HUES64 (cell line): ENCODE measurements at regions not wholly inside any gene's neighbourhood (a gene's known extent, or its start where the extent isn't known, plus 50 kb on each side); places are given as distances from the start of the nearest gene placed in this dataset.

Source experiments
- H3K27ac ChIP-seq: 2 replicates; pipeline ENCODE4 v1.7.0; 2013; ENCODE audit warnings: low read depth, low read length, inconsistent platforms
- H3K27me3 ChIP-seq: 2 replicates; pipeline ENCODE4 v1.6.1; 2013; ENCODE audit warnings: mild to moderate bottlenecking, low read length; ENCODE audit not compliant: insufficient read depth
- H3K36me3 ChIP-seq: 2 replicates; pipeline ENCODE4 v1.6.1; 2013; ENCODE audit warnings: mild to moderate bottlenecking, low read length; ENCODE audit not compliant: insufficient read depth
- H3K4me1 ChIP-seq: 2 replicates; pipeline ENCODE4 v1.6.1; 2013; ENCODE audit warnings: mild to moderate bottlenecking, low read length, moderate library complexity; ENCODE audit not compliant: insufficient read depth
- H3K4me3 ChIP-seq: 2 replicates; pipeline ENCODE4 v1.5.1; 2013; ENCODE audit warnings: mild to moderate bottlenecking, low read length, moderate library complexity
- H3K9ac ChIP-seq: 2 replicates; pipeline ENCODE4 v1.6.1; 2013; ENCODE audit warnings: mild to moderate bottlenecking, low read depth, low read length
- H3K9me3 ChIP-seq: 2 replicates; pipeline ENCODE4 v1.6.1; 2013; ENCODE audit warnings: low read depth, low read length; ENCODE audit not compliant: insufficient read depth
- WGBS: fragments of 150-250, 120-280 bp; methylation state at CpG from one replicate; pipeline ENCODE4 v1.1.7; 2013; ENCODE audit warnings: missing lambda C conversion rate; 5-methylcytosine and 5-hydroxymethylcytosine counted together

DNA sequence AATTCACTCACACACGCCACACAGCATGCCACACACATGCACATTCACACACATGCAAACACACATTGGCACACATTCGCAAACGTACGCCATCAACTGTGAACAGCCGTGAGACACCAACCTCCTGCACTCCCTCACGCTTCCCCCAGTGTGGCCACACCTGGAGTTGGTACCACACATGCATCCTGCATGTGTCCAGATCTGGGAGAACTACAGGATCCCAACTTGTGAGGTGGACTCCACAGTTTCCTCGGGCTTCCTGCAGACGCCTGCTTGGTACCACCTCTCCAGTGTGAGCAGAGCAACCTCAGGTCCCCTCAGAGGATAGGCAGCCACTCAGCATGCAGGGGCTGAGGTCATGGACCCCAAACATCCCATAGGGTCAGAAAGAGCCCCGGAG is 239.0 kb downstream of the EIPR1 start:
- Histone ChIP-seq H3K9me3 (peaks cover 6% of the 10 kb centered on the region), H3K4me3 (no peak overlapping the region), H3K4me1 (peaks cover 3% of the 10 kb centered on the region; the same call in 1 of the 2 replicates), H3K9ac (no peak overlapping the region), H3K36me3 (no peaks in the 10 kb centered on the region), H3K27ac (no peak overlapping the region), H3K27me3 (no peaks in the 10 kb centered on the region)
- WGBS: 96% methylated on average over 9 of the region's 9 CpGs

DNA sequence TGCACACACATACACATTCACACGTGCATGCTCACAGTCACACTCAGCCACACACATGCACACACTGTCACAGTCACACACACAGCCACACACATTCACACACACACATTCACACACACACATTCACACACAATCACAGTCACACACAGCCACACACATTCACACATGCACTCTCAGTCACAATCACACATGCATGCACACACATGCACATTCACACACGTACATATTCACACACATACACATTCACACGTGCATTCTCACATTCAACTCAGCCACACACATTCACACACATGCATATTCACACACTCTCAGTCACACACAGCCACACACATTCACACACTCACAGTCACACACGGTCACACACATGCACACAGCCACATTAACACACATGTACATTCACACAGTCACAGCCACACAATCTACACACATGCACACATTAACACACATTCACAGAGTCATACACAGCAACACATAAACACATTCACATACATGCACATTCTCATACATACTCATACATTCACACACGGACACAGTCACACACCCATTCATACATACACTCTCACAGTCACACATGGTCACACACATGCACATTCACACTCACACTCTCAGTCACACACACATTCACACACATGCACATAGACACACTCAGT is 239.8 kb downstream of the EIPR1 start:
- WGBS: 91% methylated on average over 5 of the region's 5 CpGs
- H3K9ac ChIP-seq: no peak overlapping the region
- no peaks in the 10 kb centered on the region for H3K36me3 ChIP-seq

GRCh38 chr2:3135676-3136075 is 241.9 kb downstream of the EIPR1 start:
- 98% methylated on average over 4 of the region's 5 CpGs for WGBS

More for the DNA sequence above, 239.8 kb downstream of the EIPR1 start:
- Histone ChIP-seq H3K27ac (no peak overlapping the region), H3K27me3 (no peaks in the 10 kb centered on the region), H3K4me3 (no peak overlapping the region), H3K9me3 (peaks cover 6% of the 10 kb centered on the region), H3K4me1 (peaks cover 3% of the 10 kb centered on the region; the same call in 1 of the 2 replicates)

GRCh38 chr2:3134026-3134571 is 243.5 kb downstream of the EIPR1 start:
- Histone ChIP-seq H3K27me3 (no peaks in the 10 kb centered on the region), H3K4me1 (no peaks in the 10 kb centered on the region), H3K36me3 (no peaks in the 10 kb centered on the region), H3K9ac (no peak overlapping the region), H3K9me3 (peaks cover 6% of the 10 kb centered on the region), H3K4me3 (no peak overlapping the region), H3K27ac (no peak overlapping the region)
- 95% methylated on average over 14 of the region's 14 CpGs for WGBS

More at GRCh38 chr2:3135676-3136075, 241.9 kb downstream of the EIPR1 start:
- H3K4me1 ChIP-seq: peaks cover 3% of the 10 kb centered on the region; the same call in 1 of the 2 replicates
- no peaks in the 10 kb centered on the region for H3K27me3 ChIP-seq
- no peaks in the 10 kb centered on the region for H3K36me3 ChIP-seq
- no peak overlapping the region for H3K27ac ChIP-seq
- no peak overlapping the region for H3K4me3 ChIP-seq
- no peak overlapping the region for H3K9ac ChIP-seq
- H3K9me3 ChIP-seq: peaks cover 6% of the 10 kb centered on the region

- Histone ChIP-seq H3K27me3 (no peaks in the 10 kb centered on the region), H3K4me3 (no peak overlapping the region), H3K27ac (no peak overlapping the region), H3K9ac (no peak overlapping the region), H3K4me1 (no peaks in the 10 kb centered on the region), H3K36me3 (no peaks in the 10 kb centered on the region), H3K9me3 (peaks cover 6% of the 10 kb centered on the region)
- WGBS: 87% methylated on average over 11 of the region's 11 CpGs
Measured at GRCh38 chr2:3132966-3133365, 244.7 kb downstream of the EIPR1 start.

GRCh38 chr2:3132466-3132865 is 245.2 kb downstream of the EIPR1 start:
- no peak overlapping the region for H3K4me3 ChIP-seq
- WGBS: 93% methylated on average over 10 of the region's 10 CpGs
- no peak overlapping the region for H3K27ac ChIP-seq
- no peaks in the 10 kb centered on the region for H3K4me1 ChIP-seq
- H3K36me3 ChIP-seq: no peaks in the 10 kb centered on the region
- no peaks in the 10 kb centered on the region for H3K27me3 ChIP-seq
- no peak overlapping the region for H3K9ac ChIP-seq
- peaks cover 6% of the 10 kb centered on the region for H3K9me3 ChIP-seq

GRCh38 chr2:3131636-3132326 is 245.8 kb downstream of the EIPR1 start:
- H3K36me3 ChIP-seq: no peaks in the 10 kb centered on the region
- no peak overlapping the region for H3K9ac ChIP-seq
- H3K27ac ChIP-seq: no peak overlapping the region
- 91% methylated on average over 22 of the region's 22 CpGs for WGBS
- H3K4me1 ChIP-seq: no peaks in the 10 kb centered on the region
- H3K9me3 ChIP-seq: peaks cover 6% of the 10 kb centered on the region
- no peaks in the 10 kb centered on the region for H3K27me3 ChIP-seq
- H3K4me3 ChIP-seq: no peak overlapping the region

DNA sequence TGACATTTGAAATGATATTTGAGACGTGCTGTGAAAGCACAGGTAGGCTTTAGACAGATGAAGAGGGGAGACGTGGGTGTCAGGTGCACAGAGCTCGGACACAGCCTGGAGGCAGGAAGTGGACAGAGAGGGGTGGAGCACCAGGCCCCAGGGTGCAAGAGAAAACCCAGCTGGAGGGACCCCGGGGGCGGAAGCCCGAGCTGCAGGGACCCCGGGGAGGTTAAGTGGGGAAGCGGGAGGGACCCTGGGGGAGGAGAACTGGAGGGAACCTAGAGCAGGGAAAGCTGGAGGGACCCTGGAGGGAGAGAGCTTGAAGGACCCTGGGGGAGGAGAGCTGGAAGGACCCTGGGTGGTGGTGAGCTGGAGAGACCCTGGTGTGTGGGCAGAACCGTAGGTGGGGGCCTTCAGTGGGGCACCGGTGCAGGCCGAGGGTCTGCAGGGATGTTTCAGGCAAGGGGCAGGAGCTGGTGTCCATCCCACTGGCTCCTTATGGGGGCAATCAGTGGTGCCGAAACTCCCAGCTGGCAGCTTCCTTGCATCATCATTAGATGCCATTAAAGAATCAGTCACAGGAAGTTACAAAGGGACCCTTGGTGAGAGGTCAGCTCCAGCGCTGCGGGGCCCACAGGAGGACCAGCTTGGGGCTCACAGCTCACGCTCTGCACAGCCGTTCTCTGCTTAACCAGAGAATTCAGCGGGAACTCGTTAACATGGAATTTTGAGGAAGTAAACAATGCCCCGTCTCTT is 246.6 kb downstream of the EIPR1 start:
- no peak overlapping the region for H3K27ac ChIP-seq

DNA sequence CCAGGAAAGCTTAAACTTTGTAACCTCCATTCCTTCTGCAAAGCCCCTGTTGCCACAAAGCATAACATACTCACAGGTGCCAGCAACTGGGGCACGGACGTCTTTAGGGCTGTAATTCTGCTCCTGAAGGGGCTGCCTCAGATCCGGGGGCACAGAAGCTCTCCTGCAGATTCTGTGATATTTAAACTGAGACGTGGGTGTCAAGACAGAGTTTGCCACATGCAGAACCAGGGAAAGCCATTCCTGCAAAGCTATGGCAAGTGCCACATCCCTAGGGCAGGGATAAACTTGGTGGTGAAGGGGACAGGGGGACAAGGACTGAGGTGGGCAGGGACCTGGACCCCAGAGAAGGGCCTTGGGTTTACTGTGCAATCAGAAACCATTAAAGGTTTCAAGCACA is 247.2 kb downstream of the EIPR1 start:
- no peaks in the 10 kb centered on the region for H3K36me3 ChIP-seq
- H3K9me3 ChIP-seq: peaks cover under 1% of the 10 kb centered on the region; the same call in 1 of the 2 replicates
- no peak overlapping the region for H3K4me3 ChIP-seq
- 92% methylated on average over 4 of the region's 4 CpGs for WGBS
- H3K4me1 ChIP-seq: no peaks in the 10 kb centered on the region
- no peak overlapping the region for H3K9ac ChIP-seq
- H3K27me3 ChIP-seq: no peaks in the 10 kb centered on the region
- no peak overlapping the region for H3K27ac ChIP-seq

More for the DNA sequence above, 246.6 kb downstream of the EIPR1 start:
- H3K36me3 ChIP-seq: no peaks in the 10 kb centered on the region
- no peaks in the 10 kb centered on the region for H3K4me1 ChIP-seq
- 80% methylated on average over 19 of the region's 19 CpGs for WGBS
- H3K9me3 ChIP-seq: peaks cover 6% of the 10 kb centered on the region
- no peaks in the 10 kb centered on the region for H3K27me3 ChIP-seq
- H3K4me3 ChIP-seq: no peak overlapping the region
- no peak overlapping the region for H3K9ac ChIP-seq

- Histone ChIP-seq H3K27ac (no peak overlapping the region), H3K4me3 (no peak overlapping the region), H3K4me1 (no peaks in the 10 kb centered on the region), H3K9ac (no peak overlapping the region), H3K27me3 (no peaks in the 10 kb centered on the region), H3K9me3 (no peaks in the 10 kb centered on the region), H3K36me3 (no peaks in the 10 kb centered on the region)
- WGBS: 92% methylated on average over 6 of the region's 6 CpGs
Measured at GRCh38 chr2:3129867-3130266, 247.8 kb downstream of the EIPR1 start.

DNA sequence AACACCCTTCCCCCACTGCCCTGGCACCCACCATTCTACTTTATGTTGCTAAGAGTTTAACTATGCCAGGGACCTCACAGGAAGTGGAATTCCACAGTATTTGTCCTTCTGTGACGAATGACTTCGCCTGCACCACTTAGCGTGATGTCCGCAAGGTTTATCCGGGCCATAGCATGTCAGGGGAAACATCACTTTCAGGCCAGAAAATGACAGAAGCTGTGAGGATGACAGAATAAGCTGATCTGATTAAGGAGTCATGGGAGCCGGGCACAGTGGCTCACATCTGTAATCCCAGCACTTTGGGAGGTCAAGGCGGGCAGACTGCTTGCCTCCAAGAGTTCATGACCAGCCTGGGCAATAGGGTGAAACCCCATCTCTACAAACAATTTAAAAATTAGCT is 248.8 kb downstream of the EIPR1 start:
- Histone ChIP-seq H3K27me3 (no peaks in the 10 kb centered on the region), H3K4me1 (no peaks in the 10 kb centered on the region), H3K4me3 (no peak overlapping the region), H3K36me3 (no peaks in the 10 kb centered on the region), H3K9ac (no peak overlapping the region), H3K9me3 (no peaks in the 10 kb centered on the region), H3K27ac (no peak overlapping the region)
- WGBS: 96% methylated on average over 7 of the region's 7 CpGs
